ENCODE measurements at regions not wholly inside any gene's neighbourhood (a gene's known extent, or its start where the extent isn't known, plus 50 kb on each side); places are given as distances from the start of the nearest gene placed in this dataset.

DNA sequence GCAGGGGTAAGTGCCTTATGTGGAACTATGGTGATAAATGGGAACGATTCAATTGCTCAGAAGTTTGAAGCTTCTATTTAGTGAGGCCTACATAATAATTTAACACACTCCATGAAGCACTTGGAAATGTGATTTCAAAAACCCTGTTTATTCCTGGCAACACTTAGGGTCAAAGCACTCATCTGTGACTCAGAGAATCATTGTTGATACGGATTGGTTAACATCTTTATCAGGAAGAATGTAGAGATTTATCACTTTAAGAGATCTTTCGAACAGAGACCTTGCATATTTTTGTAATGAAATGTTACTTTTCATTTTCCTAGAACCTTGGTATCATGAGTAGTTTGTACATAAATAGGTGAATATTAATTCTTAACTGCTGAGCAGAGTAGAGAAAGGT is 269.1 kb upstream of the SLIT2 start:
- TF ChIP-seq POLR2A (IDR thresholded peaks at IDR 0.05; ENCODE audit: low read length) (no peak), GATA1 (IDR thresholded peaks at IDR 0.05; ENCODE audit: low read depth, low read length) (no peak)

Measured in erythroblast (primary cell).